ENCODE measurements at regions not wholly inside any gene's neighbourhood (a gene's known extent, or its start where the extent isn't known, plus 50 kb on each side); places are given as distances from the start of the nearest gene placed in this dataset.
"Not testable (repeated sequence)": the region's sequence is repeated elsewhere in the genome, so short reads cannot be mapped to it uniquely, and the experiment has no call there.

DNA sequence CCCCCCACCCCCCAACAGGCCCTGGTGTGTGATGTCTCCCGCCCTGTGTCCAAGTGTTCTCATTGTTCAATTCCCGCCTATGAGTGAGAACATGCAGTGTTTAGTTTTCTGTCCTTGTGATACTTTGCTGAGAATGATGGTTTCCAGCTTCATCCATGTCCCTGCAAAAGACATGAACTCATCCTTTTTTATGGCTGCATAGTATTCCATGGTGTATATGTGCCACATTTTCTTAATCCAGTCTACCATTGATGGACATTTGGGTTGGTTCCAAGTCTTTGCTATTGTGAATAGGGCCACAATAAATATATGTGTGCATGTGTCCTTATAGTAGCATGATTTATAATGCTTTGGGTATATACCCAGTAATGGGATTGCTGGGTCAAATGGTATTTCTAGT is 54.0 kb downstream of the ZCCHC13 start:
- H3K4me3 Mint-ChIP-seq; H3K9me3 ChIP-seq (ENCODE audit: control insufficient read depth, insufficient read depth, low read length); H3K9me3 Mint-ChIP-seq; H3K36me3 ChIP-seq (ENCODE audit: control insufficient read depth, insufficient read depth, low read length); intact Hi-C loops (cut with micrococcal nuclease); H3K27me3 ChIP-seq (ENCODE audit: control insufficient read depth, insufficient read depth, low read length); H3K36me3 Mint-ChIP-seq; H3K27ac Mint-ChIP-seq; H3K4me1 ChIP-seq (ENCODE audit: control insufficient read depth, insufficient read depth, low read length); ATAC-seq; H3K27ac ChIP-seq (ENCODE audit: low read length); DNase-seq; H3K4me3 ChIP-seq (ENCODE audit: low read length); H3K4me1 Mint-ChIP-seq: not testable (repeated sequence)
- no CpG with 5 or more reads among the region's 2 CpGs for WGBS (ENCODE audit: insufficient coverage)
- H3K27me3 Mint-ChIP-seq (ENCODE audit: low read depth in 2 of 2) = peaks cover 5 to 57% of the 10 kb centered on the region in 2 donors

DNA sequence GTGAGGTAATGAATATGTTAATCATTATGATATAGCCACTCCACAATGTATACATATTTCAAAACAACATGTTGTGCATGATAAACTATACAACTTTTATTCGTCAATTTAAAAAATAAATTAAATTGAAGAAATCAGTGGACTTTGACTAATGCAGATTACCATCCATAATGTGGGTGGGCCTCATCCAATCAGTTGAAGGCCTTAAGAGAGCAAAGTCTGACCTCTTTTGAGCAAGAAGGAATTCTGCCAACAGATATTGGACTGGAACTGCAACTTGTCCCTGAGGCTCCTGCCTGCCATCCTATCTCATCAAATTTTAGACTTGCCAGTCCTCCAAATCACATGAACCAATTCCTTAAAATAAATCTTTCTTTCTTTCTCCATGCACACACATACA is 57.4 kb upstream of the SLC16A2 start:
- no CpG with 5 or more reads among the region's 1 CpG for WGBS (ENCODE audit: insufficient coverage)
- H3K4me1 Mint-ChIP-seq = no peaks in the 10 kb centered on the region

DNA sequence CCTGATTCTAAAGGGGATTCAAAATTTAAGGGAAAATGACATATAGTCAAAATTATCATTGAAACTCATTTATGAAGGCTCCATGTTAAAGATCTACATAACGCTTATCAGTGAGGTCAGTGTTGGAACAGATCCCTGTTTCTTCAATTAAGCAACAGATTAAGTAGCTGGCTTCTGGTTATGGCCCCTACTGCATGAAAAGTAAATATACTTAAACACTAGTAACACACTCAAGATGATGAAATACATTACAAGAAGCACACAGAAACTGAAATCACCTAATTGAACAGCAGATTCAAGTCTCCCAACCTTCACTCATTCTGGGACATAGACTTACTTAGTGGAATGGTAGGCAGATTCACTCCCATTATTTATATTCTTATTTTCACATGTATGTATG is 51.6 kb upstream of the SLC16A2 start:
- Histone ChIP-seq H3K27ac (ENCODE audit: low read length) (no peak overlapping the region), H3K27me3 (ENCODE audit: control insufficient read depth, insufficient read depth, low read length) (no peaks in the 10 kb centered on the region), H3K4me1 (ENCODE audit: control insufficient read depth, insufficient read depth, low read length) (no peaks in the 10 kb centered on the region), H3K4me3 (ENCODE audit: low read length) (no peak overlapping the region), H3K36me3 (ENCODE audit: control insufficient read depth, insufficient read depth, low read length) (no peaks in the 10 kb centered on the region), H3K9me3 (ENCODE audit: control insufficient read depth, insufficient read depth, low read length) (no peaks in the 10 kb centered on the region)
- Mint-ChIP-seq H3K4me3 (no peak overlapping the region), H3K27me3 (ENCODE audit: low read depth in 2 of 2) (peaks cover 2 to 25% of the 10 kb centered on the region in 2 donors), H3K27ac (no peak overlapping the region), H3K4me1 (no peaks in the 10 kb centered on the region), H3K9me3 (no peaks in the 10 kb centered on the region), H3K36me3 (no peaks in the 10 kb centered on the region)
- TF ChIP-seq, protein P1, sequence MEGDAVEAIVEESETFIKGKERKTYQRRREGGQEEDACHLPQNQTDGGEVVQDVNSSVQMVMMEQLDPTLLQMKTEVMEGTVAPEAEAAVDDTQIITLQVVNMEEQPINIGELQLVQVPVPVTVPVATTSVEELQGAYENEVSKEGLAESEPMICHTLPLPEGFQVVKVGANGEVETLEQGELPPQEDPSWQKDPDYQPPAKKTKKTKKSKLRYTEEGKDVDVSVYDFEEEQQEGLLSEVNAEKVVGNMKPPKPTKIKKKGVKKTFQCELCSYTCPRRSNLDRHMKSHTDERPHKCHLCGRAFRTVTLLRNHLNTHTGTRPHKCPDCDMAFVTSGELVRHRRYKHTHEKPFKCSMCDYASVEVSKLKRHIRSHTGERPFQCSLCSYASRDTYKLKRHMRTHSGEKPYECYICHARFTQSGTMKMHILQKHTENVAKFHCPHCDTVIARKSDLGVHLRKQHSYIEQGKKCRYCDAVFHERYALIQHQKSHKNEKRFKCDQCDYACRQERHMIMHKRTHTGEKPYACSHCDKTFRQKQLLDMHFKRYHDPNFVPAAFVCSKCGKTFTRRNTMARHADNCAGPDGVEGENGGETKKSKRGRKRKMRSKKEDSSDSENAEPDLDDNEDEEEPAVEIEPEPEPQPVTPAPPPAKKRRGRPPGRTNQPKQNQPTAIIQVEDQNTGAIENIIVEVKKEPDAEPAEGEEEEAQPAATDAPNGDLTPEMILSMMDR (IDR thresholded peaks at IDR 0.05) = no peak
- intact Hi-C loops (cut with micrococcal nuclease) = no loop called here
- DNase-seq (no peak), ATAC-seq (no peak)
- 100% methylated on average over 1 of the region's 1 CpG for WGBS (ENCODE audit: insufficient coverage)

More for the DNA sequence above, 57.4 kb upstream of the SLC16A2 start:
- no peak overlapping the region for H3K4me3 ChIP-seq (ENCODE audit: low read length)
- no peaks in the 10 kb centered on the region for H3K36me3 ChIP-seq (ENCODE audit: control insufficient read depth, insufficient read depth, low read length)
- no peak overlapping the region for H3K27ac Mint-ChIP-seq
- H3K36me3 Mint-ChIP-seq = no peaks in the 10 kb centered on the region
- no peaks in the 10 kb centered on the region for H3K4me1 ChIP-seq (ENCODE audit: control insufficient read depth, insufficient read depth, low read length)
- H3K27ac ChIP-seq (ENCODE audit: low read length) = no peak overlapping the region
- no peak for ATAC-seq
- H3K27me3 ChIP-seq (ENCODE audit: control insufficient read depth, insufficient read depth, low read length) = no peaks in the 10 kb centered on the region
- H3K9me3 Mint-ChIP-seq = no peaks in the 10 kb centered on the region
- H3K4me3 Mint-ChIP-seq = no peak overlapping the region
- no peaks in the 10 kb centered on the region for H3K9me3 ChIP-seq (ENCODE audit: control insufficient read depth, insufficient read depth, low read length)
- peaks cover 5 to 45% of the 10 kb centered on the region in 2 donors for H3K27me3 Mint-ChIP-seq (ENCODE audit: low read depth in 2 of 2)
- intact Hi-C loops (cut with micrococcal nuclease) = no loop called here
- DNase-seq = no peak
- TF ChIP-seq, protein P1 (IDR thresholded peaks at IDR 0.05) = no peak

DNA sequence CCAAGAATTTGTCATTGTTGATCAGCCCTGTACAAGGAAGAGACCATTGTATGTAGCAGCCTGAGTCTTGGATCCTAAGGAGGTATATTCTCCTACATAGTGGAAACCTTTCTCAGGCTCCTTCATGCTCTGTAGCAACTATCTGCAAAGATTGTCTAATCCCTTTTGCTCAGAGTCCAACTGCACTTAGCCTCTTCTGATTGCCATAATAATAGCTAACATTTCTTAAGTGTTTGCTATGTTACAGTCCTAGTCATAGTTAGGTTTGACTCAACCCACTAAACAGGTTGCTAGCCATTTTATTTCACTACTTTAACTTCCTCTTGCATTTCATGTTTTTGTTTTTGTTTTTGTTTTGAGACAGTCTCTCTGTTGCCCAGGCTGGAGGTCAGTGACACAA is 50.8 kb upstream of the SLC16A2 start:
- peaks cover 3 to 32% of the 10 kb centered on the region in 2 donors for H3K27me3 Mint-ChIP-seq (ENCODE audit: low read depth in 2 of 2)
- intact Hi-C loops (cut with micrococcal nuclease) = no loop called here
- Histone ChIP-seq H3K27me3 (ENCODE audit: control insufficient read depth, insufficient read depth, low read length) (no peaks in the 10 kb centered on the region), H3K9me3 (ENCODE audit: control insufficient read depth, insufficient read depth, low read length) (no peaks in the 10 kb centered on the region), H3K36me3 (ENCODE audit: control insufficient read depth, insufficient read depth, low read length) (no peaks in the 10 kb centered on the region), H3K4me3 (ENCODE audit: low read length) (no peak overlapping the region), H3K4me1 (ENCODE audit: control insufficient read depth, insufficient read depth, low read length) (no peaks in the 10 kb centered on the region), H3K27ac (ENCODE audit: low read length) (no peak overlapping the region)
- no peaks in the 10 kb centered on the region for H3K36me3 Mint-ChIP-seq
- ATAC-seq (no peak), DNase-seq (no peak)
- H3K9me3 Mint-ChIP-seq = no peaks in the 10 kb centered on the region
- TF ChIP-seq, protein P1 (IDR thresholded peaks at IDR 0.05) = no peak
- H3K4me1 Mint-ChIP-seq = no peaks in the 10 kb centered on the region
- H3K4me3 Mint-ChIP-seq = no peak overlapping the region
- no peak overlapping the region for H3K27ac Mint-ChIP-seq
